K562 (cell line): ENCODE measurements at regions not wholly inside any gene's neighbourhood (a gene's known extent, or its start where the extent isn't known, plus 50 kb on each side); places are given as distances from the start of the nearest gene placed in this dataset.

ENCODE experiments used
- ATAC-seq: fragments of 200-7000 bp; cut with Tn5 transposase; 3 replicates; pipeline ENCODE4 v1.9.1; 2020; ENCODE audit warnings: moderate library complexity
- BruUV-seq: library from RNA; stranded (reverse); fragments of 400-500 nt; replicated peaks from 2 replicates; lab custom pipeline; 2021; lab: Mats Ljungman, UMichigan
- CTCF ChIA-PET: fragments of 300-600 bp; formaldehyde crosslinking; extraction: SDS; loops from one replicate; lab custom pipeline; 2021; ENCODE audit warnings: low intra/inter-chr PET ratio; lab: Yijun Ruan, JAX
- POLR2A ChIA-PET: fragments of 300-600, 350-650 bp; sonication (Branson Sonifier 250); formaldehyde crosslinking; extraction: SDS; loops from one replicate; lab custom pipeline; 2021; ENCODE audit warnings: antibody characterized with exemption, inconsistent platforms; lab: Yijun Ruan, JAX
- DNase-seq, 4 experiments: peaks; one replicate each; pipeline versions ENCODE4 v3.0.0 to v3.0.0-alpha.2; 2011 to 2018; ENCODE audit warnings: low spot score in 3 of 4, mixed read lengths in 3 of 4; ENCODE audit errors: extremely low read depth in 1 of 4
- FAIRE-seq: peaks from 2 replicates; lab custom pipeline; 2011; peaks lifted over from hg19 to GRCh38; lab: Jason Lieb, UNC
- H2AFZ ChIP-seq: 2 replicates; pipeline ENCODE4 v1.6.0; 2011; ENCODE audit warnings: low read depth, low read length, control low read depth, inconsistent platforms
- H3K27ac ChIP-seq: fragments of 200-600 bp; 3 replicates; pipeline ENCODE4 v1.8.0; 2011; ENCODE audit warnings: low read depth, mild to moderate bottlenecking, control low read depth, inconsistent platforms, low read length, moderate library complexity, mixed read lengths; ENCODE audit errors: extremely low read depth
- H3K27me3 ChIP-seq, 2 experiments: fragments of 300-600 bp in 1 of 2; 2 replicates in 1 of 2; 3 replicates in 1 of 2; pipeline versions ENCODE4 v1.6.0 to v1.8.0; 2011; ENCODE audit warnings: inconsistent platforms in 2 of 2, low read length in 2 of 2, mild to moderate bottlenecking in 1 of 2, mixed read lengths in 1 of 2, moderate library complexity in 1 of 2; ENCODE audit not compliant: control insufficient read depth in 2 of 2, insufficient read depth in 2 of 2
- H3K36me3 ChIP-seq: fragments of 300-600 bp; 3 replicates; pipeline ENCODE4 v1.8.0; 2011; ENCODE audit warnings: mild to moderate bottlenecking, low read length, inconsistent platforms; ENCODE audit not compliant: control insufficient read depth, insufficient read depth
- H3K4me1 ChIP-seq, 2 experiments: fragments of 200-600 bp in 1 of 2; replicated peaks in 1 of 2; 2 replicates in 1 of 2; 3 replicates in 1 of 2; pipeline versions ENCODE4 v1.5.1 to v1.8.0; 2011; ENCODE audit warnings: inconsistent platforms in 2 of 2, low read length in 2 of 2, mild to moderate bottlenecking in 1 of 2, mixed read lengths in 1 of 2, moderate library complexity in 1 of 2; ENCODE audit not compliant: control insufficient read depth in 2 of 2, insufficient read depth in 2 of 2
- H3K4me2 ChIP-seq: 2 replicates; pipeline ENCODE4 v1.6.1; 2011; ENCODE audit warnings: low read length, control low read depth, inconsistent platforms, mixed read lengths; ENCODE audit not compliant: insufficient read depth
- H3K4me3 ChIP-seq: fragments of 200-600 bp; sonication (generic), shearing (Covaris generic); 2 replicates; pipeline ENCODE4 v1.5.1; 2016; ENCODE audit warnings: control low read depth, inconsistent platforms
- H3K79me2 ChIP-seq: fragments of 200-600 bp; 3 replicates; pipeline ENCODE4 v1.8.0; 2011; ENCODE audit warnings: low read length, inconsistent platforms; ENCODE audit not compliant: control insufficient read depth, insufficient read depth
- H3K9ac ChIP-seq, 2 experiments: 2 replicates each; pipeline versions ENCODE4 v1.6.0 to v1.6.1; 2011; ENCODE audit warnings: low read depth in 2 of 2, low read length in 2 of 2, control low read depth in 1 of 2, inconsistent platforms in 1 of 2, mild to moderate bottlenecking in 1 of 2, mixed read lengths in 1 of 2; ENCODE audit not compliant: insufficient read depth in 1 of 2
- H3K9me1 ChIP-seq: one replicate; pipeline ENCODE4 v1.6.0; 2011; ENCODE audit warnings: inconsistent platforms, mild to moderate bottlenecking, low read length, moderate library complexity; ENCODE audit not compliant: control insufficient read depth, insufficient read depth
- H3K9me3 ChIP-seq: replicated peaks from 2 replicates; pipeline ENCODE4 v1.5.1; 2011; ENCODE audit warnings: low read depth, low read length, inconsistent platforms; ENCODE audit not compliant: control insufficient read depth, insufficient read depth
- H4K20me1 ChIP-seq: replicated peaks from 2 replicates; pipeline ENCODE4 v1.6.1; 2011; ENCODE audit warnings: low read length, inconsistent platforms, mixed read lengths; ENCODE audit not compliant: control insufficient read depth, insufficient read depth
- BACH1 ChIP-seq: fragments of 200-800 bp; sonication (Bioruptor generic); IDR thresholded peaks from 2 replicates; pipeline ENCODE4 v1.6.1; 2016; ENCODE audit warnings: missing genetic modification characterization, missing compliant biosample characterization
- CCNT2 ChIP-seq: IDR thresholded peaks from 2 replicates; pipeline ENCODE4 v1.6.1; 2011; ENCODE audit warnings: borderline replicate concordance, low read depth, mild to moderate bottlenecking, moderate library complexity, mixed read lengths, low read length; ENCODE audit not compliant: insufficient read length; ENCODE audit errors: extremely low read depth
- GTF2A2 ChIP-seq: IDR thresholded peaks from 2 replicates; pipeline ENCODE4 v1.6.1; 2016; ENCODE audit warnings: mild to moderate bottlenecking, missing genetic modification characterization, missing compliant biosample characterization
- HNRNPL ChIP-seq: fragments of 200-400 bp; formaldehyde crosslinking; IDR thresholded peaks from 2 replicates; pipeline ENCODE4 v1.6.1; 2017; ENCODE audit warnings: low read depth, mild to moderate bottlenecking, low read length
- MYC ChIP-seq, 2 experiments: fragments of 250-450 bp in 1 of 2; sonication (Bioruptor Pico) in 1 of 2; IDR thresholded peaks; 2 replicates each; pipeline versions ENCODE4 v1.5.1 to v1.6.1; 2012 to 2021; ENCODE audit warnings: low read depth in 2 of 2, borderline replicate concordance in 1 of 2, improper control_type of control experiment in 1 of 2, low read length in 1 of 2, mild to moderate bottlenecking in 1 of 2, moderate library complexity in 1 of 2
- NCOA6 ChIP-seq: fragments of 450-650 bp; IDR thresholded peaks from 2 replicates; pipeline ENCODE4 v1.6.1; 2017; ENCODE audit warnings: mild to moderate bottlenecking
- NFATC3 ChIP-seq: fragments of 450-650 bp; IDR thresholded peaks from 2 replicates; pipeline ENCODE4 v1.6.1; 2017; ENCODE audit warnings: mild to moderate bottlenecking
- POLR2A ChIP-seq: fragments of 450-650 bp; conservative IDR thresholded peaks from 2 replicates; pipeline ENCODE4 v1.6.1; 2016
- TFAM ChIP-seq: fragments of 250-450 bp; sonication (Bioruptor Pico); conservative IDR thresholded peaks from 2 replicates; pipeline ENCODE4 v1.5.0; 2021; ENCODE audit warnings: mild to moderate bottlenecking, moderate library complexity
- ZBTB26 ChIP-seq: fragments of 450-650 bp; formaldehyde crosslinking; IDR thresholded peaks from 2 replicates; pipeline ENCODE4 v1.4.0; 2022; ENCODE audit warnings: missing genetic modification characterization
- ZBTB8A ChIP-seq: fragments of 450-650 bp; IDR thresholded peaks from 2 replicates; pipeline ENCODE4 v1.6.1; 2018; ENCODE audit warnings: mild to moderate bottlenecking, moderate library complexity; ENCODE audit not compliant: partially characterized antibody
- ZC3H8 ChIP-seq: fragments of 450-650 bp; IDR thresholded peaks from 2 replicates; pipeline ENCODE4 v1.6.1; 2017
- ZNF507 ChIP-seq: conservative IDR thresholded peaks from 2 replicates; pipeline ENCODE4 v1.6.1; 2017; ENCODE audit warnings: missing genetic modification characterization, missing compliant biosample characterization
- ZNF586 ChIP-seq: fragments of 450-650 bp; formaldehyde crosslinking; conservative IDR thresholded peaks from 2 replicates; pipeline ENCODE4 v1.4.0; 2020; ENCODE audit warnings: mild to moderate bottlenecking, moderate library complexity
- WGBS: fragments of 100-300 bp; shearing (Covaris generic); methylation state at CpG from one replicate; pipeline ENCODE4 v1.1.6; 2016; ENCODE audit warnings: low coverage, mixed read lengths; ENCODE audit not compliant: insufficient coverage; ENCODE audit errors: missing lambda C conversion rate; 5-methylcytosine and 5-hydroxymethylcytosine counted together
- in situ Hi-C: fragments of 300-500 bp; cut with MboI; formaldehyde crosslinking; loops from 4 replicates; pipeline ENCODE4 v1.15.0; 2018; ENCODE audit warnings: inconsistent platforms, mixed read lengths
- intact Hi-C: fragments of 100-400 bp; cut with micrococcal nuclease; formaldehyde crosslinking; loops from 2 replicates; pipeline ENCODE4 v1.14.2; 2022
- TF ChIP-seq, protein P1 (sequence below): sonication (generic); formaldehyde crosslinking; IDR thresholded peaks from 2 replicates; pipeline ENCODE4 v1.8.1; 2023; ENCODE audit warnings: mild to moderate bottlenecking, missing genetic modification reagents

DNA sequence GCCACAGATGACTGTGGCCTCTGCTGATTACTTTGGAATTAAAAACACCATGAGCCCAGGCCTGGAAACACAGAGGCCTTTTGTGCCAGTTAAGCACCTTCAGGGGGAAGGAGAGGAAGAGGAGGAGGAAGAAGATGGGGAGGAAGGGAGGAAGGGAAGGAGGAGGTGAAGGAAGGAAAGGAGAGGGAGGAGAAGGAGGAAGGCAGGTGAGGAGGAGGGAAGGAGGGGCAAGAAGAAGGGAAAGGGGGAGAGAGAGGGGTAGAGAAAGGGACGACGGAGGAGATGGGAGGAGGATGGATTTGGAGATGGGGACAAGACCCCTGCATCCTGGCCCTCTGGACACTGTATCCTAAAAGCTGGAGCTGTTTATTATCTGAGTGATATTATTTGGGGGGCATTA, 231.0 kb downstream of the UQCRFS1 start:
- Histone ChIP-seq H3K4me2 (no peak overlapping the region), H3K27ac (no peak overlapping the region), H3K9ac (no peak overlapping the region), H3K9me3 (no peaks in the 10 kb centered on the region), H3K4me3 (no peak overlapping the region), H2AFZ (no peak overlapping the region), H3K79me2 (no peaks in the 10 kb centered on the region), H3K36me3 (no peaks in the 10 kb centered on the region), H4K20me1 (no peaks in the 10 kb centered on the region), H3K4me1 (no peaks in the 10 kb centered on the region), H3K9me1 (no peaks in the 10 kb centered on the region), H3K27me3 (peaks cover 0 to 17% of the 10 kb centered on the region in 2 experiments; a peak in 1 of 5 replicates)
- TF ChIP-seq TFAM (no peak), NFATC3 (no peak), GTF2A2 (no peak), ZBTB8A (no peak), BACH1 (tag) (no peak), HNRNPL (no peak), ZNF586 (no peak), ZBTB26 (CRISPR knock-in tag) (no peak), ZC3H8 (no peak), MYC (IDR thresholded peaks at IDR 0.05; ENCODE audit: low read depth, low read length) (no peak), MYC (CRISPR knock-in tag; IDR thresholded peaks at IDR 0.05; ENCODE audit: borderline replicate concordance, low read depth) (no peak), CCNT2 (no peak), ZNF507 (tag) (no peak), POLR2A (no peak), NCOA6 (no peak)
- TF ChIP-seq, protein P1, sequence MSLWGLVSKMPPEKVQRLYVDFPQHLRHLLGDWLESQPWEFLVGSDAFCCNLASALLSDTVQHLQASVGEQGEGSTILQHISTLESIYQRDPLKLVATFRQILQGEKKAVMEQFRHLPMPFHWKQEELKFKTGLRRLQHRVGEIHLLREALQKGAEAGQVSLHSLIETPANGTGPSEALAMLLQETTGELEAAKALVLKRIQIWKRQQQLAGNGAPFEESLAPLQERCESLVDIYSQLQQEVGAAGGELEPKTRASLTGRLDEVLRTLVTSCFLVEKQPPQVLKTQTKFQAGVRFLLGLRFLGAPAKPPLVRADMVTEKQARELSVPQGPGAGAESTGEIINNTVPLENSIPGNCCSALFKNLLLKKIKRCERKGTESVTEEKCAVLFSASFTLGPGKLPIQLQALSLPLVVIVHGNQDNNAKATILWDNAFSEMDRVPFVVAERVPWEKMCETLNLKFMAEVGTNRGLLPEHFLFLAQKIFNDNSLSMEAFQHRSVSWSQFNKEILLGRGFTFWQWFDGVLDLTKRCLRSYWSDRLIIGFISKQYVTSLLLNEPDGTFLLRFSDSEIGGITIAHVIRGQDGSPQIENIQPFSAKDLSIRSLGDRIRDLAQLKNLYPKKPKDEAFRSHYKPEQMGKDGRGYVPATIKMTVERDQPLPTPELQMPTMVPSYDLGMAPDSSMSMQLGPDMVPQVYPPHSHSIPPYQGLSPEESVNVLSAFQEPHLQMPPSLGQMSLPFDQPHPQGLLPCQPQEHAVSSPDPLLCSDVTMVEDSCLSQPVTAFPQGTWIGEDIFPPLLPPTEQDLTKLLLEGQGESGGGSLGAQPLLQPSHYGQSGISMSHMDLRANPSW (CRISPR knock-in tag), result no peak
- DNase-seq (no peak), ATAC-seq (no peak), FAIRE-seq (no peak)
- in situ Hi-C loops, result no loop called here
- WGBS, result 0% methylated on average over 2 of the region's 2 CpGs
- intact Hi-C loops, result no loop called here
- ChIA-PET CTCF (no interaction called here), POLR2A (no interaction called here)
- BruUV-seq, result no TSS peak
